Muscle layer of duodenum (tissue), 2 donors: ENCODE measurements at regions not wholly inside any gene's neighbourhood (a gene's known extent, or its start where the extent isn't known, plus 50 kb on each side); places are given as distances from the start of the nearest gene placed in this dataset.
"Not testable (repeated sequence)": the region's sequence is repeated elsewhere in the genome, so short reads cannot be mapped to it uniquely, and the experiment has no call there.

ENCODE experiments used
- H3K27ac ChIP-seq: one replicate; pipeline ENCODE4 v1.7.0; 2013; ENCODE audit warnings: mild to moderate bottlenecking, low read length
- H3K27me3 ChIP-seq: one replicate; pipeline ENCODE4 v1.7.0; 2013; ENCODE audit warnings: low read depth, mild to moderate bottlenecking, control low read depth, low read length
- H3K36me3 ChIP-seq, 2 donors: one replicate each; pipeline ENCODE4 v1.7.0; 2013; ENCODE audit warnings: low read length in 2 of 2, control low read depth in 1 of 2, mild to moderate bottlenecking in 1 of 2; ENCODE audit not compliant: insufficient read depth in 2 of 2, control insufficient read depth in 1 of 2
- H3K4me1 ChIP-seq, 2 donors: one replicate each; pipeline ENCODE4 v1.7.0; 2013; ENCODE audit warnings: low read length in 2 of 2, mild to moderate bottlenecking in 2 of 2, control low read depth in 1 of 2, moderate library complexity in 1 of 2; ENCODE audit not compliant: insufficient read depth in 2 of 2, control insufficient read depth in 1 of 2
- H3K4me3 ChIP-seq, 2 donors: one replicate each; pipeline ENCODE4 v1.7.0; 2013; ENCODE audit warnings: low read length in 2 of 2, low read depth in 1 of 2, mild to moderate bottlenecking in 1 of 2
- H3K9me3 ChIP-seq, 2 donors: one replicate each; pipeline ENCODE4 v1.7.0; 2013; ENCODE audit warnings: low read length in 2 of 2, control low read depth in 1 of 2, mild to moderate bottlenecking in 1 of 2; ENCODE audit not compliant: control insufficient read depth in 1 of 2
- donor health status: healthy.

DNA sequence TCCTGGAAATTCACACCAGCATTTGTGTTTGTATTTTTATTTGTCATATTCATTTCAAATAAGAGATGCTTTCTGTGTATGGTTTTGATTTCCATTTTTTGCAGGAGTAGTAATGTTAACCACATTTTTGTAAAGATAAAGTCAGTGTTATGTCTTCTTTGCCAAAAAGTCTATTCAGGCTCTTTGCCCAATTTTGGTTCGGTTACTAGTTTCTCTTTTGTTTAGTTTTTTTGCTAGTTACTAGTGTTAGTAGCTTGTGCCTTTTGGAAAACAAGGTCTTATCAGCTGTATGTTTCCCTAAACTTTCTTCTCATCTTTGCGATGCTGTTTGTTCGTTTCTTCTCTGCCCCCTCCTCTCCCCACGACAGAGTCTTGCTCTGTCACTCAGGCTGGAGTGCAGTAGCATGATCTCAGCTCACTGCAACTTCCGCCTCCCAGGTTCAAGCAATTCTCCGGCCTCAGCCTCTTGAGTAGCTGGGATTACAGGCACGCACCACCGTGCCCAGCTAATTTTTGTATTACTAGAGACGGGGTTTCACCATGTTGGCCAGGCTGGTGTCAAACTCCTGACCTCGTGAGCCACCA is 112.3 kb upstream of the GRK3 start:
- no peaks in the 10 kb centered on the region for H3K27me3 ChIP-seq
- H3K4me1 ChIP-seq: peaks cover 0 to 40% of the 10 kb centered on the region in 2 donors
- peaks cover 6 to 10% of the 10 kb centered on the region in 2 donors for H3K36me3 ChIP-seq
- H3K9me3 ChIP-seq: no peaks in the 10 kb centered on the region
- no peak overlapping the region for H3K27ac ChIP-seq
- no peak overlapping the region for H3K4me3 ChIP-seq

DNA sequence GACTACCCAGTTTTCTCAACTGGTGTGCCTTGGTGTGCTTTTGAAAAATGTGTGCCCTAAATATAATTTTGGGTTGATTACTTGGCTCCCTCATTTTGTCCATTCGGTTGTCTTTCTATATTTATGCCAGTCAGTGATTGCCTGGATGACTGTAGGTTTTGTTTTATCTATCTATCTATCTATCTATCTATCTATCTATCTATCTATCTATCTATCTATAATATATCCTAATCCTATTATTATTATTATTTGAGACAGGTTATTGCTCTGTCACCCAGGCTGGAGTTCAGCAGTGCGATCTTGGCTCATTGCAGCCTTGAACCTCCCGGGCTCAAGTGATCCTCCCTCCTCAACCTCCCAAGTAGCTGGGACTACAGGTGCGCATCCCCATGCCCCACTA is 111.4 kb upstream of the GRK3 start:
- no peaks in the 10 kb centered on the region for H3K27me3 ChIP-seq
- peaks cover 0 to 34% of the 10 kb centered on the region in 2 donors for H3K4me1 ChIP-seq
- no peak overlapping the region for H3K27ac ChIP-seq
- no peak overlapping the region for H3K4me3 ChIP-seq
- peaks cover 6 to 19% of the 10 kb centered on the region in 2 donors for H3K36me3 ChIP-seq
- no peaks in the 10 kb centered on the region for H3K9me3 ChIP-seq

DNA sequence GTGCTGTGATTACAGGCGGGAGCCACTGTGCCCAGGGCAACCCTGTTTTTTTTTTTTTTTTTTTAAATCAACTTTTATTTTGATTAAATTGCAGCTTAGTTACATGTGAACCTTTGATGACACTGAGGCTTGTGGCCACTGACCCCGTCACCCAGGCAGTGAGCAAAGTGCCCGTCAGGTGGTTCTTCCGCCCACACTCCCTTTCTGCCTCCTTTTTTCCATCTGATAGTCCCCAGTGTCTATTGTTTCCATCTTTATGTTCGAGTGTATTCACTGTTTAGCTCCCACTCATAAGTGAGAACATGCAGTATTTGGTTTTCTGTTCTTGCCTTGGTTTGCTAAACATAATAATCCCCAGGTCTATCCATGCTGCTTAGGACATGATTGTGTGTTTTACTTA is 110.9 kb upstream of the GRK3 start:
- H3K4me3 ChIP-seq: no peak overlapping the region
- H3K27me3 ChIP-seq: no peaks in the 10 kb centered on the region
- peaks cover 6 to 21% of the 10 kb centered on the region in 2 donors for H3K36me3 ChIP-seq
- no peak overlapping the region for H3K27ac ChIP-seq
- no peaks in the 10 kb centered on the region for H3K9me3 ChIP-seq
- peaks cover 0 to 33% of the 10 kb centered on the region in 2 donors for H3K4me1 ChIP-seq

DNA sequence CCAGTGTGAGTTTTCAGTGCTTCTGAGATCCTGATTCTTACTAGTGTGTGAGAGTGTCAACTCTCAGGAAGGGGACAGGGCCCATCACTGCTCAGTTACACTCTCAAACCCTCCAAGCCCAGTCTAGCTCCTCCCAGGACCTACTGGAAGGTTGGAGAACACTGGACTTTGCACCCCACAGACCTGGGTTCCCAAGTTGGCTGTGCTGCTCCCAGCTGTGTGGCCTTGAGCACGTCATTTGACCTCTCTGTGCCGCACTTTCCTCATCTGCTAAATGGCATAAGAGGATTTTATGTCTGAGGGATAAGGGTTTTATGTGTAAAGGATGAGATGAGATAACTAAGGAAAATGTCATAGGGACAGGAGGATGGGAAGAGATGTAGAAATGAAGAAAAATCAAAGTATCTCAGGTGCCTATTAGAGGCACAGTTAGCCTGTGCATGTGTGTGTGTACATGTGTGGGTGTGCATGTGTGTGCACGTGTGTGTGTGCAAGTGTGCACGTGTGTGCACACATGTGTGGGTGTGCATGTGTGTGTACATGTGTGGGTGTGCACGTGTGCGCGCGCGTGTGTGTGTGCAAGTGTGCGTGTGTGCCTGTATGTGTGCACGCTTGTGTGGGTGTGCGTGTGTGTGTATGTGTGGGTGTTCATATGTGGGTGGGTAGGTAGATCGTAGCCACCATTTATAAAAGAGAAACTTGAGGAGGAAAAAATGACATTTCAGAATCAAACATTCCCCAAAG is 108.0 kb upstream of the GRK3 start:
- H3K4me1 ChIP-seq, H3K9me3 ChIP-seq, H3K4me3 ChIP-seq, H3K27ac ChIP-seq, H3K27me3 ChIP-seq: not testable (repeated sequence)
- H3K36me3 ChIP-seq: peaks cover 13 to 50% of the 10 kb centered on the region in 2 donors

DNA sequence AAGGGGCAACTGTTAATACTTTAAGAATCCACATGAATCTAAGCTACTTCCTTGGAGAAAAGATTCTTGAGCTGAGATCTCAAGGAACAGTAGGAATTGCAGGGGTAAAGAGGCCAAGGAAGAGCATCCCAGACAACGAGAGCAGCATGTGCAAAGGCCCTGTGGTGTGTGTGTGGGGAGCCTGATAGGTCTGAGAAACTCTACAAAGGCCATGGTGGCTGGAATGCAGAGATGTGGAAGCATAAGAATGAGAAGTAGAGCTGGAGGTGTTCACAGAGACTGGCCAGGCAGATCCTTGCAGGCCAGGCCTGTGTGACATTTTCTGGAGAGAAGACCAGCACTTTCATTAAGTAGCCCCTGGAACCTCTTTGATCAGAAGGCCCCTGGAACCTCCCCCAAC is 105.8 kb upstream of the GRK3 start:
- H3K4me3 ChIP-seq, H3K9me3 ChIP-seq, H3K4me1 ChIP-seq, H3K27me3 ChIP-seq, H3K27ac ChIP-seq: not testable (repeated sequence)
- H3K36me3 ChIP-seq: peaks cover 11 to 58% of the 10 kb centered on the region in 2 donors

DNA sequence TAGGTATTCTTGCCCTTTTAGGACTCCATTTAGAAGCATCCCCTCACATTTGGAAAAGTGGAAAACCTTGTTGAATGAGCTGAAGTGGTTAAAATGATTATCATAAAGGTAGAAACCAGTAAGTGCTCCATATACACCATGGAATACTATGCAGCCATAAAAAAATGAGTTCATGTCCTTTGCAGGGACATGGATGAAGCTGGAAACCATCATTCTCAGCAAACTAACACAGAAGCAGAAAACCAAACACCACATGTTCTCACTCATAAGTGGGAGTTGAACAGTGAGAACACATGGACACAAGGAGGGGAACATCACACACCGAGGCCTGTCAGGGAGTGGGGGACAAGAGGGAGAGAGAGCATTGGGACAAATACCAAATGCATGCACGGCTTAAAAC is 103.8 kb upstream of the GRK3 start:
- not testable (repeated sequence) for H3K27ac ChIP-seq, H3K4me3 ChIP-seq, H3K4me1 ChIP-seq, H3K27me3 ChIP-seq, H3K9me3 ChIP-seq
- peaks cover 7 to 51% of the 10 kb centered on the region in 2 donors for H3K36me3 ChIP-seq

DNA sequence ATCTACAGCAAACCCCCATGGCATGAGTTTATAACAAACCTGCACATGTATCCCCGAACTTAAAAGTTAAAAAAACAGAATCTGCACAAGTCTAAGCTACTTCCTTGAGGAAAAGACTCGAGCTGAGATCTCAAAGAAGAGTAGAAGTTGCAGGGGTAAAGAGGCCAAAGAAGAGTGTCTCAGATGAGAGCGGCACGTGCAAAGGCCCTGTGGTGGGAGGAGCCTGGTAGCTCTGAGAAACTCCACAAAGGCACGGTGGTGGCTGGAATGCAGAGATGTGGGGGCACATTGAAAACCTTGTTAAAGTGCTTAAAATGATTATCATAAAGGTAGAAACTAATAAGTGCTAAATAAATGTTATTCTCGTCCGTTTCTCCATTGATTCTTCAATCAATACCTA is 103.2 kb upstream of the GRK3 start:
- Histone ChIP-seq H3K27me3 (no peaks in the 10 kb centered on the region), H3K36me3 (peaks cover 7 to 50% of the 10 kb centered on the region in 2 donors), H3K4me1 (no peaks in the 10 kb centered on the region), H3K27ac (no peak overlapping the region), H3K9me3 (no peaks in the 10 kb centered on the region), H3K4me3 (no peak overlapping the region)

DNA sequence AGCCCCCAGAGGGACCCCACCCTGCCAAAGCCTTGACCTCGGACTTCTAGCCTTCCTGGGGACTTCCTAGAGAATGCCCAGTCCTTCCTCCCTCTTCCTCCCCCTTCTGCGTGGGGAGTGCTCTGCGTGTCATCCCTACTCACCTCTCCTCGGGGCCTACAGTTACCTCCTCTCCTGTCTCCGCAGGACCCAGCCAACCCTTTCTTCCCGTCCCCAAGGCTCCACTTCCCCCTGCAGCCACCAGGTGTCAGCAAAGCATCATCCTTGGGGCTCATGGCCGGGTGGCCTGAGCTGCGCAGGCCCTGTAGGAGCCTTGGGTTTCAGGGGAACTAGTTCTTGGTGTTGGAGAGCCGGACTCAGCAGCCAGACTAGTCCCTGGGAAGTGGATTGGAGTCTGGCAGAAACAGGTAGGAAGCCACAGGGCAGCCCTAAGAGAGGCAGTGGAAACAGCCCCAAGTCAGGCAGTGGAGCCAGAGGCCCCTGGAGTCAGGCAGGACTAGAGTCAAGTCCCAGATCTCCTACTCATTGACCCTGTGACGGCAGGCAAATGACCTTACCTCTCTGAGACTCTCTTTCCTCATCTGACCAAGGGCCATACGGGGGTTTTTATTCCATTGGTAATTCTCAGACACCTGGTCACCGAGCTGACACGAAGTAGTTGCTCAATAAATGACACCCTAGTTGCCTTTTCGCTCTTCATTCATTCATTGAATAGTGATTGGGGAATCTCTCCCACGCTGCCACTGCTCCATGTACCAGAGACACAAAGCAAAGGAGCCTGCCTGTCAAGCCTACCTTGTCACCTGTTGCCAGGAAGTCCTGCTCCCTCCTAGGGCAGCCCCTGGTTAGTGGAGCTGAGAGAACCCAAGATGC is 101.8 kb upstream of the GRK3 start:
- H3K27me3 ChIP-seq, H3K4me1 ChIP-seq, H3K4me3 ChIP-seq, H3K27ac ChIP-seq, H3K9me3 ChIP-seq: not testable (repeated sequence)
- peaks cover 7 to 49% of the 10 kb centered on the region in 2 donors for H3K36me3 ChIP-seq

DNA sequence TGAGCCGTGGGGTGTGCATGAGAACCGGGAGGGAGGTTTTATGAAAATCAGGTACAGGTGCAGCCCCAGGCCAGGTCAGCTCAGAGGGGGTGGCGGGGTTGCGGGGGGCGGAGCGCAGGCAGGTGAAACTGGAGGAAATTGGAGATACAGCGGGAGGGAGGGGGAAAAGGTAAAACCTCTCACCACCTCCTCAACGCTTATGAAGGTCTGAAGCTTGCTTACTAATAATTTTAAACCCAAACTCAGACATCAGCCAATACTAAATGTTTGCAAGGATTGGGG is 101.2 kb upstream of the GRK3 start:
- peaks cover 7 to 45% of the 10 kb centered on the region in 2 donors for H3K36me3 ChIP-seq

DNA sequence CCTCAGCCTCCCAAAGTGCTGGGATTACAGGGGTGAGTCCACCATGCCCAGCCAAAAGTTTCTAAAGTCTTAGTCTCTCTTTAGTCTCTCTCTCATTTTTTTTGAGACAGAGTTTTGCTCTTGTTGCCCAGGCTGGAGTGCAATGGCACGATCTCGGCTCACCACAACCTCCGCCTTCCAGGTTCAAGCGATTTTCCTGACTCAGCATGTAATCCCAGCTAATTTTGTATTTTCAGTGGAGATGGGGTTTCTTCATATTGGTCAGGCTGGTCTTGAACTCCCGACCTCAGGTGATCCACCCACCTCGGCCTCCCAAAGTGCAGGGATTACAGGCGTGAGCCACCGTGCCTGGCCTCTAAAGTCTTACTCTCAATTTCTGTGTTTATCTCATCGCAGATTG is 100.1 kb upstream of the GRK3 start:
- not testable (repeated sequence) for H3K9me3 ChIP-seq, H3K4me1 ChIP-seq, H3K27ac ChIP-seq, H3K4me3 ChIP-seq, H3K27me3 ChIP-seq
- H3K36me3 ChIP-seq: peaks cover 7 to 36% of the 10 kb centered on the region in 2 donors

More for the DNA sequence above, 101.2 kb upstream of the GRK3 start:
- not testable (repeated sequence) for H3K27me3 ChIP-seq, H3K27ac ChIP-seq, H3K4me3 ChIP-seq, H3K4me1 ChIP-seq, H3K9me3 ChIP-seq

DNA sequence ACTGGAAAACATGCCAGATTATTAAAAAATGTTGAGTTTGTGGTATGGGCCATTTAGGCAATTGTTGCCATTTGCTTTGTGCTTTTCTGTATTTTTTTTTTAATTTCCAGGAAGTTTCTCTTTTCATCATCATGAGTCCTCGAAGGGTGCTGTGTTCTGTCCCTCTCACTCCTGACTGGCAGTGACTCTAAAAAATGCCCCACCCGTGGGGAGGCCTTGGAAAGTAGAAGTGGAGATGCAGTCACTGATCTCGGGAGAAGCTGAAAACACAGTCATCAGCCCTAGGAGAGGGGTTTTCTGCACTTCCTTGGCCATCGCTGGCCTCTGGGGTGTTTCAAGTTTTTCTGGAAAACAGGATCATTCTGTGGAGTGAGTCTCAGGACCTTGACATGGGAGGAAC is 98.5 kb upstream of the GRK3 start:
- H3K4me1 ChIP-seq: no peaks in the 10 kb centered on the region

More for the DNA sequence above, 98.5 kb upstream of the GRK3 start:
- H3K27me3 ChIP-seq: no peaks in the 10 kb centered on the region
- H3K36me3 ChIP-seq: peaks cover 0 to 19% of the 10 kb centered on the region in 2 donors
- no peak overlapping the region for H3K4me3 ChIP-seq
- H3K9me3 ChIP-seq: no peaks in the 10 kb centered on the region
- H3K27ac ChIP-seq: no peak overlapping the region
